Tibial nerve (tissue), 4 donors: ENCODE measurements at regions not wholly inside any gene's neighbourhood (a gene's known extent, or its start where the extent isn't known, plus 50 kb on each side); places are given as distances from the start of the nearest gene placed in this dataset.

Source experiments
- EP300 ChIP-seq, 2 donors: sonication (generic); formaldehyde crosslinking; IDR thresholded peaks; one replicate each; pipeline ENCODE4 v1.6.1; 2017; ENCODE audit warnings: antibody characterized with exemption in 2 of 2, mild to moderate bottlenecking in 1 of 2
- POLR2A ChIP-seq, 2 donors: fragments of 450-650 bp; IDR thresholded peaks; one replicate each; pipeline ENCODE4 v1.6.1; 2017; ENCODE audit warnings: antibody characterized with exemption in 2 of 2, mild to moderate bottlenecking in 2 of 2, moderate library complexity in 2 of 2
- TF ChIP-seq, protein P1 (sequence below), 5 experiments: fragments of 200-600 bp in 3 of 5; fragments of 450-650 bp in 2 of 5; sonication (generic) in 3 of 5; IDR thresholded peaks; one replicate each; pipeline ENCODE4 v1.5.1; 2016 to 2019; ENCODE audit warnings: antibody characterized with exemption in 5 of 5, mild to moderate bottlenecking in 3 of 5, moderate library complexity in 2 of 5

- TF ChIP-seq, protein P1, sequence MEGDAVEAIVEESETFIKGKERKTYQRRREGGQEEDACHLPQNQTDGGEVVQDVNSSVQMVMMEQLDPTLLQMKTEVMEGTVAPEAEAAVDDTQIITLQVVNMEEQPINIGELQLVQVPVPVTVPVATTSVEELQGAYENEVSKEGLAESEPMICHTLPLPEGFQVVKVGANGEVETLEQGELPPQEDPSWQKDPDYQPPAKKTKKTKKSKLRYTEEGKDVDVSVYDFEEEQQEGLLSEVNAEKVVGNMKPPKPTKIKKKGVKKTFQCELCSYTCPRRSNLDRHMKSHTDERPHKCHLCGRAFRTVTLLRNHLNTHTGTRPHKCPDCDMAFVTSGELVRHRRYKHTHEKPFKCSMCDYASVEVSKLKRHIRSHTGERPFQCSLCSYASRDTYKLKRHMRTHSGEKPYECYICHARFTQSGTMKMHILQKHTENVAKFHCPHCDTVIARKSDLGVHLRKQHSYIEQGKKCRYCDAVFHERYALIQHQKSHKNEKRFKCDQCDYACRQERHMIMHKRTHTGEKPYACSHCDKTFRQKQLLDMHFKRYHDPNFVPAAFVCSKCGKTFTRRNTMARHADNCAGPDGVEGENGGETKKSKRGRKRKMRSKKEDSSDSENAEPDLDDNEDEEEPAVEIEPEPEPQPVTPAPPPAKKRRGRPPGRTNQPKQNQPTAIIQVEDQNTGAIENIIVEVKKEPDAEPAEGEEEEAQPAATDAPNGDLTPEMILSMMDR (IDR thresholded peaks at IDR 0.05), result no peak
- no peak for TF ChIP-seq EP300 (IDR thresholded peaks at IDR 0.05)
- no peak for TF ChIP-seq POLR2A (IDR thresholded peaks at IDR 0.05)
These were observed 212.7 kb downstream of the COL12A1 start for GRCh38 chr6:74993136-74993535.
